H1 (cell line): ENCODE measurements at regions not wholly inside any gene's neighbourhood (a gene's known extent, or its start where the extent isn't known, plus 50 kb on each side); places are given as distances from the start of the nearest gene placed in this dataset.

Source experiments
- ATF2 ChIP-seq: IDR thresholded peaks from 2 replicates; pipeline ENCODE4 v1.6.1; 2012; ENCODE audit warnings: low read length, inconsistent platforms
- BACH1 ChIP-seq: IDR thresholded peaks from 2 replicates; pipeline ENCODE4 v1.6.1; 2012; ENCODE audit warnings: low read length, improper control_type of control experiment
- CHD7 ChIP-seq: fragments of 300-600 bp; sonication (generic); IDR thresholded peaks from 2 replicates; pipeline ENCODE4 v1.7.1; 2012; ENCODE audit warnings: low read length, moderate library complexity, mild to moderate bottlenecking, inconsistent platforms; ENCODE audit not compliant: insufficient replicate concordance
- JUND ChIP-seq: IDR thresholded peaks from 2 replicates; pipeline ENCODE4 v1.6.1; 2011; ENCODE audit warnings: mild to moderate bottlenecking, improper control_type of control experiment, low read length
- POLR2AphosphoS5 ChIP-seq: IDR thresholded peaks from 2 replicates; pipeline ENCODE4 v1.6.1; 2011; ENCODE audit warnings: low read depth, low read length
- SIN3A ChIP-seq, 2 experiments: IDR thresholded peaks in 1 of 2; conservative IDR thresholded peaks in 1 of 2; 2 replicates each; pipeline ENCODE4 v1.6.1; 2011 to 2012; ENCODE audit warnings: low read length in 2 of 2, improper control_type of control experiment in 1 of 2, low read depth in 1 of 2, mild to moderate bottlenecking in 1 of 2
- SRF ChIP-seq: IDR thresholded peaks from 2 replicates; pipeline ENCODE4 v1.6.1; 2011; ENCODE audit warnings: mild to moderate bottlenecking, low read depth, low read length, moderate library complexity
- USF2 ChIP-seq: IDR thresholded peaks from 2 replicates; pipeline ENCODE4 v1.6.1; 2011; ENCODE audit warnings: low read length, improper control_type of control experiment

- TF ChIP-seq CHD7: no peak
- TF ChIP-seq BACH1: no peak
- TF ChIP-seq SRF: no peak
- no peak for TF ChIP-seq JUND
- TF ChIP-seq ATF2: no peak
- TF ChIP-seq USF2: no peak
- no peak for TF ChIP-seq POLR2AphosphoS5
- no peak for TF ChIP-seq SIN3A (conservative IDR thresholded peaks at IDR 0.05 in 1 of 2, IDR thresholded peaks at IDR 0.05 in 1 of 2; ENCODE audit: low read depth in 1 of 2, low read length in 2 of 2)
Measured at GRCh38 chrX:4830880-4831557, 1117.6 kb upstream of the PRKX start (continued).
